H9 (cell line): ENCODE measurements at regions not wholly inside any gene's neighbourhood (a gene's known extent, or its start where the extent isn't known, plus 50 kb on each side); places are given as distances from the start of the nearest gene placed in this dataset.

Source experiments
- DNase-seq: peaks from one replicate; pipeline ENCODE4 v3.0.0-alpha.2; 2017
- H2AFZ ChIP-seq: one replicate; pipeline ENCODE4 v1.6.1; 2013; ENCODE audit warnings: mild to moderate bottlenecking, low read length, control low read depth, moderate library complexity
- H2AK5ac ChIP-seq: 2 replicates; pipeline ENCODE4 v1.6.1; 2013; ENCODE audit warnings: low read length, control low read depth, mixed read lengths; ENCODE audit not compliant: insufficient read length
- H2BK120ac ChIP-seq: one replicate; pipeline ENCODE4 v1.6.1; 2013; ENCODE audit warnings: low read depth, mild to moderate bottlenecking, low read length, control low read depth, inconsistent platforms; ENCODE audit not compliant: poor library complexity, severe bottlenecking
- H2BK12ac ChIP-seq: 2 replicates; pipeline ENCODE4 v1.6.1; 2013; ENCODE audit warnings: low read length, control low read depth, mixed read lengths, low read depth; ENCODE audit not compliant: insufficient read length
- H2BK15ac ChIP-seq: 2 replicates; pipeline ENCODE4 v1.6.1; 2013; ENCODE audit warnings: low read depth, low read length, control low read depth
- H2BK20ac ChIP-seq: one replicate; pipeline ENCODE4 v1.6.1; 2013; ENCODE audit warnings: low read depth, mild to moderate bottlenecking, low read length, control low read depth, inconsistent platforms; ENCODE audit not compliant: poor library complexity, severe bottlenecking
- H2BK5ac ChIP-seq: 2 replicates; pipeline ENCODE4 v1.6.1; 2013; ENCODE audit warnings: low read length, control low read depth, mixed read lengths; ENCODE audit not compliant: insufficient read length
- H3K14ac ChIP-seq: 2 replicates; pipeline ENCODE4 v1.6.1; 2013; ENCODE audit warnings: low read length, control low read depth; ENCODE audit not compliant: insufficient read depth
- H3K18ac ChIP-seq: 2 replicates; pipeline ENCODE4 v1.6.1; 2013; ENCODE audit warnings: low read depth, mild to moderate bottlenecking, mixed read lengths, low read length, control low read depth; ENCODE audit not compliant: insufficient read length
- H3K23ac ChIP-seq: 2 replicates; pipeline ENCODE4 v1.6.1; 2013; ENCODE audit warnings: low read length, control low read depth, mixed read lengths, low read depth; ENCODE audit not compliant: insufficient read length
- H3K23me2 ChIP-seq: 2 replicates; pipeline ENCODE4 v1.6.1; 2013; ENCODE audit warnings: low read depth, mild to moderate bottlenecking, mixed read lengths, low read length, control low read depth; ENCODE audit not compliant: insufficient read length, poor library complexity, severe bottlenecking
- H3K27ac ChIP-seq: 2 replicates; pipeline ENCODE4 v1.5.1; 2013; ENCODE audit warnings: low read length, control low read depth, mixed read lengths, low read depth; ENCODE audit not compliant: insufficient read length
- H3K27me3 ChIP-seq: 2 replicates; pipeline ENCODE4 v1.6.1; 2013; ENCODE audit warnings: low read length, control low read depth, inconsistent platforms; ENCODE audit not compliant: insufficient read depth
- H3K4ac ChIP-seq: 2 replicates; pipeline ENCODE4 v1.6.1; 2013; ENCODE audit warnings: low read depth, mild to moderate bottlenecking, control low read depth, inconsistent platforms, low read length, moderate library complexity
- H3K4me1 ChIP-seq: 2 replicates; pipeline ENCODE4 v1.6.1; 2013; ENCODE audit warnings: low read length, control low read depth, inconsistent platforms; ENCODE audit not compliant: insufficient read depth
- H3K4me2 ChIP-seq: 2 replicates; pipeline ENCODE4 v1.6.1; 2013; ENCODE audit warnings: low read length, control low read depth, mixed read lengths; ENCODE audit not compliant: insufficient read length, insufficient read depth
- H3K56ac ChIP-seq: 2 replicates; pipeline ENCODE4 v1.6.1; 2013; ENCODE audit warnings: low read depth, mild to moderate bottlenecking, mixed read lengths, low read length, control low read depth; ENCODE audit not compliant: insufficient read length
- H3K79me1 ChIP-seq: 2 replicates; pipeline ENCODE4 v1.6.1; 2013; ENCODE audit warnings: low read depth, mild to moderate bottlenecking, moderate library complexity, low read length, control low read depth, inconsistent platforms; ENCODE audit not compliant: insufficient read depth, poor library complexity, severe bottlenecking
- H3K79me2 ChIP-seq: 2 replicates; pipeline ENCODE4 v1.6.1; 2013; ENCODE audit warnings: low read length, control low read depth, inconsistent platforms; ENCODE audit not compliant: insufficient read depth
- H3K9ac ChIP-seq: 2 replicates; pipeline ENCODE4 v1.6.1; 2013; ENCODE audit warnings: low read length, control low read depth, mixed read lengths; ENCODE audit not compliant: insufficient read length; ENCODE audit errors: extremely low read depth
- H3K9me3 ChIP-seq: one replicate; pipeline ENCODE4 v1.6.1; 2013; ENCODE audit warnings: low read depth, low read length, inconsistent platforms; ENCODE audit not compliant: control insufficient read depth
- H3T11ph ChIP-seq: one replicate; pipeline ENCODE4 v1.6.1; 2013; ENCODE audit warnings: mild to moderate bottlenecking, low read length, control low read depth, inconsistent platforms
- H4K20me1 ChIP-seq: one replicate; pipeline ENCODE4 v1.6.1; 2013; ENCODE audit not compliant: control insufficient read depth, insufficient read length, insufficient read depth
- H4K5ac ChIP-seq: 2 replicates; pipeline ENCODE4 v1.6.1; 2013; ENCODE audit warnings: low read depth, mild to moderate bottlenecking, mixed read lengths, low read length, control low read depth; ENCODE audit not compliant: insufficient read length
- H4K8ac ChIP-seq: replicated peaks from 2 replicates; pipeline ENCODE4 v1.6.1; 2013; ENCODE audit warnings: low read length, control low read depth, mixed read lengths, low read depth; ENCODE audit not compliant: insufficient read length
- H4K91ac ChIP-seq: 2 replicates; pipeline ENCODE4 v1.6.1; 2013; ENCODE audit warnings: low read depth, mild to moderate bottlenecking, moderate library complexity, mixed read lengths, low read length, control low read depth; ENCODE audit not compliant: insufficient read length
- H3K27ac Mint-ChIP-seq, 3 experiments: 2 replicates in 2 of 3; 3 replicates in 1 of 3; pipeline ENCODE4 v1.8.0; 2020 to 2021; ENCODE audit warnings: mixed read lengths in 3 of 3, mild to moderate bottlenecking in 1 of 3, moderate library complexity in 1 of 3
- H3K27me3 Mint-ChIP-seq: 2 replicates; pipeline ENCODE4 v1.8.0; 2021; ENCODE audit warnings: low read depth, mild to moderate bottlenecking, moderate library complexity, mixed read lengths
- H3K36me3 Mint-ChIP-seq, 3 experiments: 2 replicates in 2 of 3; 3 replicates in 1 of 3; pipeline ENCODE4 v1.8.0; 2020 to 2021; ENCODE audit warnings: low read depth in 3 of 3, mixed read lengths in 3 of 3; ENCODE audit not compliant: insufficient read depth in 1 of 3
- H3K4me1 Mint-ChIP-seq, 2 experiments: 2 replicates each; pipeline ENCODE4 v1.8.0; 2020; ENCODE audit warnings: mixed read lengths in 2 of 2
- H3K4me3 Mint-ChIP-seq, 2 experiments: 2 replicates in 1 of 2; 3 replicates in 1 of 2; pipeline ENCODE4 v1.8.0; 2020 to 2021; ENCODE audit warnings: mild to moderate bottlenecking in 2 of 2, mixed read lengths in 2 of 2, moderate library complexity in 1 of 2
- H3K9me3 Mint-ChIP-seq, 2 experiments: 2 replicates in 1 of 2; 3 replicates in 1 of 2; pipeline ENCODE4 v1.8.0; 2020; ENCODE audit warnings: mild to moderate bottlenecking in 2 of 2, mixed read lengths in 2 of 2, moderate library complexity in 1 of 2
- WGBS: extraction: QIAGEN DNeasy Blood & Tissue Kit; methylation state at CpG from one replicate; pipeline ENCODE4 v1.1.7; 2013; ENCODE audit warnings: missing lambda C conversion rate, low lambda C conversion rate, mixed read lengths; ENCODE audit not compliant: insufficient read length; ENCODE audit errors: extremely low coverage; 5-methylcytosine and 5-hydroxymethylcytosine counted together
- TF ChIP-seq, protein P1 (sequence below): fragments of 200-600 bp; sonication (generic); conservative IDR thresholded peaks from 3 replicates; pipeline ENCODE4 v1.8.0; 2021; ENCODE audit warnings: antibody characterized with exemption, mild to moderate bottlenecking

DNA sequence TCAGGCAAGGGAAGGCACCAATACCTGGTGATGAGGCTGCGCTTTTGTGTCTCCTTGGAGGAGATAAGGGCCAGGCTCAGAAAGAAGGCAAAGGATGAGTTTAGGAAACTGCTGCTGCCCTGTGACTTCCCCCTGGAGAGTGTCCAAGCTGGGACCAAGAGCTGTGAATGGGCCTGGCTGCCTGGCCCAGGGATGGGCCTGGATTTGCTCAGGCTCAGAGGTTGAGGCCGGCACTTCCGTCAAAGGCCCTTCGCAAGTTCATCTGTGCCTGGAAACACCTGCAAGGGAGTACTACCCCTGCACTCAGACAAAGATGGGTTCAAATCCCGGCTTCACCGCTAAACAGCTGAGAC lies 50.5 kb upstream of the NANOS1 start:
- WGBS = no CpG with 5 or more reads among the region's 6 CpGs
- H2AFZ ChIP-seq = no peak overlapping the region
- no peaks in the 10 kb centered on the region; the same call in none of the 2 replicates for H3K27me3 Mint-ChIP-seq
- no peaks in the 10 kb centered on the region for H3K27me3 ChIP-seq
- no peak overlapping the region for H3K14ac ChIP-seq
- H3K4me1 Mint-ChIP-seq = peaks cover 10 to 16% of the 10 kb centered on the region in 2 experiments; a peak in 3 of 4 replicates
- H3K56ac ChIP-seq = no peak overlapping the region
- TF ChIP-seq, protein P1, sequence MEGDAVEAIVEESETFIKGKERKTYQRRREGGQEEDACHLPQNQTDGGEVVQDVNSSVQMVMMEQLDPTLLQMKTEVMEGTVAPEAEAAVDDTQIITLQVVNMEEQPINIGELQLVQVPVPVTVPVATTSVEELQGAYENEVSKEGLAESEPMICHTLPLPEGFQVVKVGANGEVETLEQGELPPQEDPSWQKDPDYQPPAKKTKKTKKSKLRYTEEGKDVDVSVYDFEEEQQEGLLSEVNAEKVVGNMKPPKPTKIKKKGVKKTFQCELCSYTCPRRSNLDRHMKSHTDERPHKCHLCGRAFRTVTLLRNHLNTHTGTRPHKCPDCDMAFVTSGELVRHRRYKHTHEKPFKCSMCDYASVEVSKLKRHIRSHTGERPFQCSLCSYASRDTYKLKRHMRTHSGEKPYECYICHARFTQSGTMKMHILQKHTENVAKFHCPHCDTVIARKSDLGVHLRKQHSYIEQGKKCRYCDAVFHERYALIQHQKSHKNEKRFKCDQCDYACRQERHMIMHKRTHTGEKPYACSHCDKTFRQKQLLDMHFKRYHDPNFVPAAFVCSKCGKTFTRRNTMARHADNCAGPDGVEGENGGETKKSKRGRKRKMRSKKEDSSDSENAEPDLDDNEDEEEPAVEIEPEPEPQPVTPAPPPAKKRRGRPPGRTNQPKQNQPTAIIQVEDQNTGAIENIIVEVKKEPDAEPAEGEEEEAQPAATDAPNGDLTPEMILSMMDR = no peak
- peaks cover 0 to 1% (median 0%) of the 10 kb centered on the region in 3 experiments; a peak in 1 of 7 replicates for H3K36me3 Mint-ChIP-seq
- no peaks in the 10 kb centered on the region for H3K4me1 ChIP-seq
- no peak overlapping the region for H2BK5ac ChIP-seq
- no peak overlapping the region for H3K23ac ChIP-seq
- H3K23me2 ChIP-seq = no peaks in the 10 kb centered on the region
- no peak overlapping the region for H2BK12ac ChIP-seq
- no peak overlapping the region for H3K27ac ChIP-seq
- peak; percentile 5 for DNase-seq
- no peak overlapping the region for H3T11ph ChIP-seq
- H2BK15ac ChIP-seq = no peak overlapping the region
- H4K8ac ChIP-seq = no peak overlapping the region
- no peak overlapping the region for H2AK5ac ChIP-seq
- no peak overlapping the region for H3K9ac ChIP-seq
- no peak overlapping the region for H2BK20ac ChIP-seq
- H3K27ac Mint-ChIP-seq = no peak overlapping the region
- peaks cover 5 to 12% of the 10 kb centered on the region in 2 experiments; a peak in 4 of 5 replicates for H3K9me3 Mint-ChIP-seq
- no peak overlapping the region for H2BK120ac ChIP-seq
- H4K91ac ChIP-seq = no peak overlapping the region
- no peaks in the 10 kb centered on the region for H3K79me1 ChIP-seq
- H3K4me2 ChIP-seq = no peak overlapping the region
- no peak overlapping the region for H3K18ac ChIP-seq
- no peaks in the 10 kb centered on the region for H4K20me1 ChIP-seq
- no peak overlapping the region for H3K4me3 Mint-ChIP-seq
- H3K9me3 ChIP-seq = no peaks in the 10 kb centered on the region
- H4K5ac ChIP-seq = no peak overlapping the region
- no peak overlapping the region for H3K4ac ChIP-seq
- no peaks in the 10 kb centered on the region for H3K79me2 ChIP-seq
